ENCODE measurements at regions not wholly inside any gene's neighbourhood (a gene's known extent, or its start where the extent isn't known, plus 50 kb on each side); places are given as distances from the start of the nearest gene placed in this dataset.
"Not testable (repeated sequence)": the region's sequence is repeated elsewhere in the genome, so short reads cannot be mapped to it uniquely, and the experiment has no call there.

DNA sequence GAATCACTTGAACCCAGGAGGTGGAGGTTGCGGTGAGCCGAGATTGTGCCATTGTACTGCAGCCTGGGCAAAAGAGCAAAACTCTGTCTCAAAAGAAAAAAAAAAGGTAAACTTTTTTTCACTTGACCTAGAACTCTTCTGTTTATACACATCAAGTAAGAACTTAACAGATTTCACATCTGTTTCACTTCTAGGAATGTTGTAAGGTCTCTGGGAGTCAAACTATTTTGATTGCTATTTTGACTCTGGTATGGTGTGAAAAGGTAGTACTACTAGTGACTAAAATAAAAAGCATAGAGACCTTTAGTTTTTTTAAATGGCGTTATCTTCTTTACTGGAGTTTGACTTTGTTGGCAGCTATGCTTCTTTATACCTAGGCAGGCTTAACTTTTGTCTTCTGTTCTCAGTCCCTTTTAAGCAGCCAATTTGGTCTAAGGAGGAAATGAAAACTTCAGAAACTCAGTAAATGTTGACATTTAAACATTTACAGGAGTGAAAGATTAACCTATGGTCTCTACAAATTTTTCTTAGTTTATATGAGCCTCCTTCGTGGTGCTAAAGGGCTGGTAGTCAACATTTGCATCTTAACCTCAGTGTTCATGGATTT, 84.7 kb downstream of the METTL2B start:
- not testable (repeated sequence) for DNase-seq

DNA sequence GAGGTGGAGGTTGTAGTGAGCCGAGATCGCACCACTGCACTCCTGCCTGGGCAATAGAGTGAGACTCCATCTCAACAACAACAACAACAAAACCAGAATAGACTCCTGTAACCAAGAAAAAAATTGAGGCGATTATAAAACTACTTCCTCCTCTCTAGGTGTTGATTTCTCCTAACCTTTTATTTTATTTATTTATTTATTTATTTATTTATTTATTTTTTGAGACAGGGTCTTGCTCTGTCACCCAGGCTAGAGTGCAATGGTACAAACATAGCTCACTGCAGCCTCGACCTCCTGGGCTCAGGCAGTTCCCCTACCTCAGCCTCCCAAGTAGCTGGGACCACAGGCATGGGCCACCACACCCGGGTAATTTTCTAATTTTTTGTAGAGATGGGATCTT, 86.2 kb downstream of the METTL2B start:
- DNase-seq: not testable (repeated sequence)

DNA sequence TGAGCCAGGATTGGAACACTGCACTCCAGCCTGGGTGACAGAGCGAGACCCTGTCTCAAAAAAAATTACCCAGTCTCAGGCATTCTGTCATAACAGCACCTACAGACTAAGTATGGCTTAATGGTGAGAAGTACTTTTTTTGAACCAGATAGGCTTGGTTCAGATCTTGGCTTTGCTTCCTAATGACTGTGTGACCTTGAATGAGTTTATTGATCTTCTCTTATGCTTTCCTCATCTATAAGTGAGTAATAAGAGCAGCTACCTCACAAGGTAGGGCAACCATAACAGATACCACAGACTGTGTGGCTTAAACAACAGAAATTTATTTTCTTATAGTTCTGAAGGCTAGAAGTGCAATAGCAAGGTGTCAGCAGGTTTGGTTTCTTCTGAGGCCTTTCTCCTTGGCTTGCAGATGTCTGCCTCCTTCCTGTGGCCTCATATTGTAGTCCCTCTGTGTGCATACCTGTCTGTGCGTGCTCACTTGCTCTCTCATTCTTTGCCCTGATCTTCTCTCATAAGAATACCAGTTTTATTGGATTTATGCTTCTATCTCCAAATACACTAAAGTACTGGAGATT, 87.7 kb downstream of the METTL2B start:
- not testable (repeated sequence) for DNase-seq

DNA sequence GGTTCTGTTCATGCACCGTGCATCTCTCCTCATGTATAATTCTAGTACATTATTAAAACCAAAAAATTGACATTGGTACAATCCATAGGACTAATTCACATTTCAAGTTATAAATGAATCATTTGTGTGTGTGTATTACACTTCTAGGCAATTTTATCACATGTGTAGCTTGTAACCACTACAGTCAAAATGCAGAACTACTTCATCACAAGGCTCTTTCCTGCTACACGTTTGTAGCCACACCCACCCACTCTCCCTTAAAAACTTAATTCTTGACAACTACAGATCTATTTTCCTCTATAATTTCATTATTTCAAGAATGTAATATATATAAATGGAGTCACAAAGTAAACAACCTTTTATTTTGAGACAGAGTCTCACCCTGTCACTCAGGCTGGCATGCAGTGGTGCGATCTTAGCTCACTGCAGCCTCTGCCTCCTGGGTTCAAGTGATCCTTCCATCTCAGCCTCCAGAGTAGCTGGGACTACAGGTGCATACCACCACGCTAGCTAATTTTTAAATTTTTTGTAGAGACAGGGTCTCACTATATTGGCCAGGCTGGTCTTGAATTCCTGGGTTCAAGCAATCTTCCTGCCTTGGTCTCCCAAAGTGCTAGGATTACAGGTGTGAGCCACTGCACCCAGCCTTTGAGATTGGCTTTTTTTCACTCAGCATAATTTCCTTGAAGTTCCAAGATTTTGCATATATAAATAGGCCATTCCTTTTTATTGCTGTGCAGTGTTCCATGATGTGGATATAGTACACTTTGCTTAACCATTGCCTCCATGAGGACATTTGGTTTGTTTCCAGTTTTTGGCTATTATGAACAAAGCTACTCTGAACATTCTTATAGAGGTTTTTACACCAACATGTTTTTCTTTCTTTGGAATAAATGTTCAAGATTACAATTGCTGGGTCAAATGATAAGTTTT, 88.7 kb downstream of the METTL2B start:
- DNase-seq: not testable (repeated sequence)

DNA sequence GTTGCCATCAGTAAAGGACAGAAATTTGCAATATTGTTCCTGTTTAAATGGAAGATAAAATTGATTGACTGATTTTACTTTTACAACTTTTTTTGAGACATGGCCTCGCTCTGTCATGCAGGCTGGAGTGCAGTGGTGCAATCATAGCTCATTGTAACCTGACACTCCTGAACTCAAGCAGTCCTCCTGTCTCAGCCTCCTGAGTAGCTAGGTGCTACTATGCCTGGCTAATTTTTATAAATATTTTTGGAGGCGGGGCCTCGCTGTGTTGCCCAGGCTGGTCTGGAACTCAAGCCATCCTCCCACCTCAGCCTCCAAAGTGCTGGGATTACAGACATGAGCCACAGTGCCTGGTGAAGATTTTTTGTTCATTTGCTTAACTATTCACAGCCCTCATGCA, 96.8 kb upstream of the GARIN1A start:
- DNase-seq: not testable (repeated sequence)

DNA sequence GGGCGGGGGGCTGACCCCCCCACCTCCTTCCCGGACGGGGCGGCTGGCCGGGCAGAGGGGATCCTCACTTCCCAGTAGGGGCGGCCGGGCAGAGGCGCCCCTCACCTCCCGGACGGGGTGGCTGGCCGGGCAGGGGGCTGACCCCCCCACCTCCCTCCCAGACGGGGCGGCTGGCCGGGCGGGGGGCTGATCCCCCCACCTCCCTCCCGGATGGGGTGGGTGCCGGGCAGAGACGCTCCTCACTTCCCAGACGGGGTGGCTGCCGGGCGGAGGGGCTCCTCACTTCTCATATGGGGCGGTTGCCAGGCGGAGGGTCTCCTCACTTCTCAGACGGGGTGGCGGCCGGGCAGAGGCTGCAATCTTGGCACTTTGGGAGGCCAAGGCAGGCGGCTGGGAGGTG, 95.1 kb upstream of the GARIN1A start:
- DNase-seq: not testable (repeated sequence)

DNA sequence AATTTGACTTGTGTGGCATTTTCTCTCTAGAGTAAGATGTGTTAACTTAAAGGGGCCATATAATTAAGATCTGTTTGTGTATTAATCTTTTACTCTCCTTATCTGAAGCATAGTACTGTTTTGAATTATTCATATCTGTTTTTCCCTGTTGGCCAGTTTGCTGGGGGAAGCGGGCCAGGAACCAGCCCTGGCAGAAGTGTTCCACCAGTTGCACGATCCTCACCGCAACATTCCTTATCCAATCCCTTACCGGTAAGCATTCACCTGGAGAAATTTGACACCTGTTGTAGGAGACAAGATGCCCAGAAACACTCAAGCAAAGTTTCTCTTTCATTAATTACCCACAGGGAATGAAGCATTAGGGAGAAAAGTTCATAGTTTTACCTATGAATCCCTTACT, 92.2 kb upstream of the GARIN1A start:
- not testable (repeated sequence) for DNase-seq

DNA sequence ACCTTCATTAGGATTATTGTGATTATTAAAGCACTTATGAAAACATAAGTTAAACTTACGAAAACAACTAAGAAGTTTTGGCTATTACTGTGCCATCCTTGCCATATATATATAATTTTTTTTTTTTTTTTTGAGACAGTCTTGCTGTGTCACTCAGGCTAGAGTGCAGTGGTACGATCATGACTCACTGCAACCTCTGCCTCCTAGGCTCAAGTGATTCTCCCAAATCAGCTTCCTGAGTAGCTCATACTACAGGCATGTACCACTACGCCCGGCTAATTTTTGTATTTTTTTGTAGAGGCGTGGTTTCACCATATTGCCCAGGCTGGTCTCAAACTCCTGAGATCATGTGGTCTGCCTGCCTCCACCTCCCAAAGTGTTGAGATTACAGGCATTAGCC, 91.0 kb upstream of the GARIN1A start:
- not testable (repeated sequence) for DNase-seq

DNA sequence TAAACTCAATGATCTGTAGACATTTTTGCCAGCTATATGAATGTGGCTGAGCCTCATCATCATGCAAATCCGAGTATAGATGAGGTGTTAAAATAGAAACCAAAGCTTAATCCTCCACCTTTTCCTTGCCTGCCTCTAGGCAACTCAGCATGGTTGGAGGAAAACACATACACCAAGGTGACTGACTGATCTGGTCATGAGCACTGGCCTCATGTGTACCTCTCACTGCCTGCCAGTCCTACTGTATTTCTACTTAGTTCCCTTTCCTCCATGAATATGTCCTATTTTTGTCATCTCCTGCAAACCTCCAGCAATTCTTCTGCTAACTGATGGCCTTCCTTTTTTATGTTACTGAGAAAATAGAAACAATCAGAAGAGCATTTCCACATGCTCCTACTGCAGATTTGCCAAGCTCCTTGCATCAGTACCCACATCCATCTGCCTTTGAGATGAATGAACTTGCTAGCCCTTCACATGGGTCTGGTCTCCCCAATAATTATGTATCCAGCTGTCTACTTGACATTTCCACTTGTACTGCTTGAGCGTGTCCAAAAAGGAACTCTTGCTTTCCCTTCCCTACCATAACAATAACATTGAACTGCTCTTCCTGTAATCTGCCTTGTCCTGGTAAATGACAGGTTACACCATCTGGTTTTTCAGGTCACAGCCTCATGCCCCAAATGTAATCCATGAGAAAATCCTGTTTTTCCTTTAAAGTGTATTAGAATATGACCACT, 90.1 kb upstream of the GARIN1A start:
- not testable (repeated sequence) for DNase-seq

- not testable (repeated sequence) for DNase-seq
These were observed 85.4 kb upstream of the GARIN1A start for GRCh38 chr7:128586715-128587114.

DNA sequence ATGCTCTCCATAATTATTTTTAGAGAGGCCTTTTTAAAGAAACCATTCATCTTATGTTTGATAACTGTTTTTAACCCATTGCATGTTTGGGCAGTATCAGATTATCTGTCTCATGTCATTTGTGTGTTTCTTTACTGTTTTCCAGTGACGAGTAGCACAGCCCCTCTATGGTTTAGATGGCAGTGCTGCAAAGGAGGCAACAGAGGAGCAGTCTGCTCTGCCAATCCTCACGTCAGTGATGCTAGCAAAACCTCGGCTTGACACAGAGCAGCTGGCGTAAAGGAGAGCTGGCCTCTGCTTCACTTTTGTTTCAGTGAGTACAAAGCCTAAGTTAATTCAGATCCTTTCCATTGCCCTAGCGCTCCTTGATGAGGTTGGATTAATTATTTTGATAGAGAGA, 80.4 kb upstream of the GARIN1A start:
- DNase-seq: peak in 18 of 58 donors; percentile 3 to 44 (median 16)

GRCh38 chr7:128592209-128592608, 79.9 kb upstream of the GARIN1A start:
- not testable (repeated sequence) for DNase-seq

- not testable (repeated sequence) for DNase-seq
These were observed 78.0 kb upstream of the GARIN1A start for GRCh38 chr7:128594061-128594460.

GRCh38 chr7:128596336-128597128, 75.6 kb upstream of the GARIN1A start:
- DNase-seq: not testable (repeated sequence)

GRCh38 chr7:128598946-128599345, 73.1 kb upstream of the GARIN1A start:
- DNase-seq: peak in 2 of 58 donors; percentile 4 to 8

DNA sequence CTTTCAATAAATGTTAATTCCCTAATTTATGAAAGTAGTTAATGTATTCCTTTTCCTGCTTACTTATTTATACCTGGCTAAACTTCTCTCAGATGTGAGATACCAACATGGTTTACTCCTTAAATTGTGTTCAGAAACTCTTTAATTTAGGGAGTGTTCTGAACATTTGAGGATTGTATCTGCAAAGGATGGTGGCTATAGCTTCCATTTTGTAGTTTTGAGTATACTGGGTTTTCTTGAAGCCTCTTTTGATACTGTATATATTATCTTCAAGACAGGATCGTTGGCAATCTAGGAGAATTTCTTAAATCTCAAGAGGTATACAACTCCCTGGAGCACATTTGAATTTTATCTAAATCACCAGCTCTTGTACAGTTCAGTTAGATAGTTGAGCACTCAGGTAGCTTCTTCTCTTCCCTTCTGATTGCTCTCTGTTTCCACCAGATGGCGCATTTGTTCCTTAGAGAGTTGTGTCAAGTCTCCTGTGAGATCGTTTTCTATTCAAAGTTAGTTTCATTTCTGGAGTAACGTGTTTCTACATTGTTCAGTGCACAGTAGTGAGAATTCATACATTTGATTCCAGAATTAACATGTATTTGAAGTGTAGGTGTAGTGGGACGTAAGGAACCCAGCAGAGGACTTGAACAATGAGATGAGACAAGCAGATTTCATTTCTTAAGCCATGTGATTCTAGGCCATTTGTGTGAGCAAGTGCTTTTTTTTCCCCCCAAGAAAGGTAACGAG, 63.2 kb upstream of the GARIN1A start:
- peak in 11 of 58 donors; percentile 3 to 54 (median 8) for DNase-seq

DNA sequence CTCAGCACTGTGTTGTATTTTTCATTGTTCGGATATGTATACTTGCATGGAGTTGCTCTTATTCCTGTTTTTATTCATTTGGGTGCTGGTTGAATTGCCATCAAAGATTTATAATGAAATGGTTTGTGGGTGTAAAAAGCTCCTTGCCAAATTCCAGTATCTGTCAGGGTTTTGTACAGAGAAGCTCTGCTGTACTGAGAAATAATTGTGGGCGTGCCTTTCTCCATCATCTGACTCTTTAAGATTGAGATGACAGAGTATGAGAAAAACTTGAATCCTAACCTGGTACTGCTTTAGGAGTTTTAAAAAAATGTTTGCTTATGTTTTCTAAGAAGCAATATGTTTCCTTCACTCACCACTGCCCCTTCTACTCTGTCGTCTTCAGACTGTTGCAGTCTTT, 58.7 kb upstream of the GARIN1A start:
- not testable (repeated sequence) for DNase-seq

DNA sequence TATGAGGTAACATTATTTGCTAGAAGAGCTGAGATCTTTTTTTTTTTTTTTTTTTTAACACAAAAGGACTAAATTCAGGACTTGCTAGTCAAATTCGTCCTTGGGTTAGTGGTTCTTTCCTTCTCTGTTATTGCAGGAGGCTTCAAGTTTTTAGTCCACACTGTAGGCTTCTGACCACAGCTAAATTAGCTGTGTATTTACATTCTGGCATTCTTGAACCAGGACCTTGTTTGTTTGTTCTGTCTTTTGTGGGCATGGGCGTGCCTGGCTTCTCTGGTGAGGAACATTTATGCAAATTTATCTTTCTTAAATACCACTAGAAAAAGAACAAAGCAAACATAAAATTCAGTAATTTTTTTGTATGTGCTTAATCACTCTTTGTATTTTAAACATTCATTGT, 57.3 kb upstream of the GARIN1A start:
- not testable (repeated sequence) for DNase-seq

- DNase-seq: not testable (repeated sequence)
These were observed 55.3 kb upstream of the GARIN1A start for GRCh38 chr7:128616799-128617198.
